DMS79 treated with DMSO at 0.1 percent for 48 hours (cell line): ENCODE measurements at regions not wholly inside any gene's neighbourhood (a gene's known extent, or its start where the extent isn't known, plus 50 kb on each side); places are given as distances from the start of the nearest gene placed in this dataset.

ENCODE experiments used
- DNase-seq: peaks from one replicate; lab custom pipeline; 2025; lab: John Stamatoyannopoulos, UW

DNA sequence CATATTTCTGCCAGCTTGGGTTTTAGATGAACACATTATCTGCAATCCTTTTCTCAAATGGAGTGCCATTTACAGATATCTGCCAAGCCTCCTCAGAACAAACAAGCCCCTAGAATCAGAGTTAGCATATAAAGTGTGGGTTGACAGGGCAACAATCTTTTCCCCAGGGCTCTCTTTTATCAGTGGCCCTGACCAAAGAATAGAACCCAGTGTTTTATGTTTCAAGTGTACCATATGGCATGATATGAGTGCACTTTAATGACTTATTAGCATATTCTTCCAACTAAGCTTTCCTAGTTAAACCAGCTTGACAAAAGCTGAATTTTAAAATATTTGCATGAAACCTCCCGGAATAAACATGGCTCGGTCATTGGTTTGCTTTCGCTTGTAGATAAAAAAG is 57.3 kb downstream of the EVX1 start:
- DNase-seq, result peak; percentile 45

DNA sequence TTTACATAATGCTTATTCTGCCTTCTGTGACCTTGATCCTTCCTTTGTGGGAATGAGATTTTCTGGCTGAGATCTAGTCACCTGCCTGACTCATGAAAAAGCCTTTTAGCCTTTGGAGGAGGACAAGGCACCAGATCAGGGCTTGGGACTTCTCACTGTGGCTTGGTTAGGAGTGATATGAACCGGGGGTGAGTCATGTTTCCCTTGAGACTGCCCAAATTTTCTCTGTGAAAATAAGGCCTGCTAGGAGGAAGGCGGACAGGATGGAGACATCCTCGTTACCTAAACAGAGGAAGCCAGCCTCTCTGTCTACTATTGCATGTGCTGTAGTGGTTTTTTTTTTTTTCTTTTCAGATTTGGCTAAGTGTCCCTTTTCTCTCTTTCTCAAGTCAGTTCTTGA is 57.8 kb downstream of the EVX1 start:
- no peak for DNase-seq

DNA sequence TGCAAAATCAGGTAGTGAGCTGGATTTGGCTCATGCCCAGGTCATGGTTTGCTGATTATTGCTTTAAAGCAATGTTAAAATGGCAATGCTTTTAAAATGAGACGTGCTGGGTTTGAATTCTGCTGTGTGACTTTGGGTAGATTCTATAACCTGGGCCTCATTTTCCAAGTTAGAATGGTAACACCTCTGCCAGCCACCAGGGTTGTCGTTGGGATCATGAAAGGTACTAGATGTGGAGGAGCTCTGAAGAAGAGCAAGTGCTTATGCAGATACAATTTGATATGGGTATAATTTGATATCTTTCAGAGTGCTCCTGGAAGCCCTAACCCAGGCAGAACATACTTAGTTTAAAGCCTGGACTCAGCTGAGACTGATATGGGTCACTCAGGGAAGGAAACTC is 60.0 kb downstream of the EVX1 start:
- peak; percentile 65 for DNase-seq

DNA sequence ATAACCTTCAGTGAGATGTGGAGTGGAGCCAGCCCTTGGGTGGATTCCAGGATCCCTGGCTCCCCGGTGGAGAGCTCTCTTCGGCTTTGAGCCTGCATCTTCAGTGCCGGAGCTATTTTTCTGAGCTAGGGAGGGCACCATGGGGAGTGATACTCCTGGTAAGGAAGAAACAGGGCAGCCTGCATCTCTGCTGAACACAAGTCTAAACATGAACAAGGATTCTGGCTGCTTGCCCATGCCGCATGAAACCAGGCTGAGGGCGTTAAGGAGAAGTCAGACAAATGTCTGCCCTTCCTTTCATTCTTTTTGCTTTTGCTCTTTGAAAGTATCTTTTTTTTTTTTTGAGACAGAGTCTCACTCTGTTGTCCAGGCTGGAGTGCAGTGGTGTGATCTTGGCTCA is 60.4 kb downstream of the EVX1 start:
- DNase-seq, result peak; percentile 86

DNA sequence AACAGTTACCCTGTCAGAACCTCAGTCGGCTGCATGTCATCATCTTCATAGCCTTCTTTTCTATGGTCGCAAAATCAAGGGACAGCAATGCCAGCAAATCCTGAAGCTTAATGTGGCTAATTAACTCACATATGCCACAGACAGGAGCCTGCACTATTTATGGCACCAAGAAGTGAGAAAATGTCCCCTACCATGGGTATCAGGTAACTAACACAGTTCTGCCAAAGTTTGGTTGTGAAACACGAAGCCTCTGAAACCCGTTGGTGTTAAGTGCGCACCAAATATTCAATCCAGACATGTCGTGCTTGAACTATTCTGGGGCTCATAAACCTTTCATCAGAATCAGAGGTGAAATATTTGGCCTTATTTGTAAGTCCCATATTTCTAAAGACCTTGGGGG is 63.3 kb downstream of the EVX1 start:
- DNase-seq, result no peak

DNA sequence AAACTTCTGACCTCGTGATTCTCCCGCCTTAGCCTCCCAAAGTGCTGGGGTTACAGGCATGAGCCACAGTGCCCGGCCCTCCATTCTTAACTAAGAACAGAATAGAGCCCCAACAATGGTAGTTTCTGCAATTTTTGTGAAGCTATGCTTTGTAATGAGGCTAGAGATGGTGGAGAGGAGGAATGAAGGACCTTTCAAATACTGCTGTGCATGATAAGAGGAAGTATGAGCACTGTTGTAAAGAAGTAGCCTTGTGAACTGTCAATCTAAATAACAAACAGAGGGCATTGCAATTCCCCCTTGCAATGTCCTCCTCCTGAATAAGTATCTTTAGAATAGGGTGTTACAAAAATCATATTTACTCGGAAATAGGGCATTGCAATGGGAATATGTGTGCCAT is 70.2 kb downstream of the EVX1 start:
- DNase-seq, result no peak

DNA sequence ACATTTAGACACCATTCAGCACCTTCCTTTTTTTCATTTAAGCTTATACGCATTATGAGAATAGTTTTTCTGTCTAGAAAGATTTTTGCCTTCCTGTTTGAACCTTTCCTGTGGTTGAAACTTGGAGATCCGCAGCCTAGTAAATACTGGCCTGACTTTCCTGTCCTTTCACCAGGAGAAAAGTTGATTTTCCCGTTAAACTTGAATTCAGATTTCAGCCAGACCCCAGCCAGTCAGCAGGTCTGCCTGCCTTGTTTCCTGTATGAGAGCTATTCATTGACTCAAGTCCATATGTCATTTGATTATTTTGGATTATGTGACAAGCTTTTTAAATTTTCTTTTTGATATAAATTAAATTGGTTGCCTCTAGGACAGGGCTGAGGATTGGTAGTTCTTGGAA is 71.5 kb downstream of the EVX1 start:
- DNase-seq, result no peak

DNA sequence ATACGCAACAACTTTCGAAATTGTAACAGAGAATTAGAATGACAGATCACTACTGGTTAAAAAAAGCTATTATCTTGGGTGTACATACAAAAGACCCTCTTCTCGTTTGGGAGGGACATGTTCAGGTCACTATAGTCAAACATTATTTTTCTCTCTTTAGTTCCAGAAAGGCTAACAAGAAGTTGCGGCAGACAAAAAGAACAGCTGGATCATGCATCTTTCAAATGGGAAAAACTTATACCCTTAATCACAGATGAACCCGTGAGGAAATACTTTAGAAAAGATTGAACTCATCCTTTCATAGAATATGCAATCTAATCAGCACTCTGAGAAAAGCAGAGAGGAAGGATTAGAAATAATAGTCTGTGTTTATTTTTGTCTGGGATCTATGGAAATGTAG is 72.5 kb downstream of the EVX1 start:
- no peak for DNase-seq

DNA sequence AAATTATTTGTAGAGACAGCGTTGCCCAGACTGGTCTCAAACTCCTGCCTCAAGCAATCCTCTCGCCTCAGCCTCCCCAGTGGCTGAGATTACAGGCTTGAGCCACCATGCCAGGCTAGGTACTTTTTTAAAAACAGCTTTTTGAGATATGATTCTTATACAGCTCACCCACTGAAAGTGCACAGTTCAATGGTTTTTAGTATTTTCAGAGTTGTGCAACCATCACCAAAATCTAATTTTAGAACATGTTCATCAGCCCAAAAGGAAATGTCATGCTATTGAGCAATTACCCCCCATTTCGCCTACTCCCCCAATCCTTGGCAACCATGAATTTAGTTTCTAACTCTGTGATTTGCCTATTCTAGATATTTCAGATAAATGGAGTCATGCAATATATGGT is 73.7 kb downstream of the EVX1 start:
- DNase-seq, result no peak

DNA sequence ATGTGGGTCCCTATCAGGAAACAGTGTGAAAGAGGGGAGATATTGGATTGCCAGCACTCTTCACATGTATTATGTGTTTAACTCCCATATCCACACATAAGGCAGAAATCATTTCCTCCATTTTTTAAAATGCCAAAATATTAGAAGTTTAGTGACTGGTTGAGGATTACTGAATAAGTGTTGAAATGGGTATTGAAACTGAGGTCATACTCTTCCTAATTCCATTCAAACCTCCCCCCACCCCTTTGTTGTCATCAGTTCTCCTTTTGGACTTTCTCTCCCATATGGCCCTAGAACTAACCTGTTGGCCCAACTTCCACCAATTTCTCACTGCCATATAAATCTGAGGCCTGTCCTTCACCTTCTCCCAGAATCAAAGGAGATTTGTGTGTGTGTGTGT is 81.6 kb downstream of the EVX1 start:
- DNase-seq, result no peak

DNA sequence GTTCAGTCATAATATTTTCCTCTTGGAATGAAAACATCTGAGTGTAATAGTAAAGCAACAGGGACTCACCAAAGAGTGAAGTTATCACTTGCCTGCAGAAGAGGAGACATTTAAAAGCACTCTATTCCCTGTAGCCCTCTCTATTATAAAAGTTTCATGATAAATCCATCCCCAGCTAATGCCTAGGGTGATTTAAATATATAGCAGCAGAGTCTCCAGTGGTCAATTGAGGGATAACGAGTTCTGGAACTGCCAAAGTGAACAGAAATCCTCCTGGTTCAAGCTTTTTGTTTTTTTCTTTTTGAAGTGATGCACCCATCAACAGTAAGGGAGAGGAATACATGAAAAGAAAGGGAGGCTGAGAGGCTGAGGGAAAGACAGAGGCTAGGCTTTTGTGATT is 87.3 kb downstream of the EVX1 start:
- no peak for DNase-seq

DNA sequence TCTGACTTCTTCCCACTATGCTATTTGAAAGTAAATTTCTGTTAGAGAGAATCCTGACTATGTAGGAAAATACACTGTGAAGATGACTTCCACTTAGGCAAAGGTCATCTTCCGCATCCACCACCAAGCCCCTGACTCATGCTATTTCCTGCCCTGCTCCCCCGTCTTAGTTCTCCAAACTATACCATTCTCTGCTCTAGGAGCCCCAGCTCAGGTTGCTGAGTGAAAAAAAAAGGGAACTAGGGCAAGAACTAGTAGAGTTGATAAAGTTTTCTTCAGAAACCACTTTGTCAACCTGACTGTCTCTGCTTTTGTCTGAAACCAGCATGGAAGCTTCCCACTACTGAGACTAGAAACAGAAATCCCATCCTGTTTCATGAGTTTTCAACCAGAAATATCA is 96.9 kb downstream of the EVX1 start:
- no peak for DNase-seq

DNA sequence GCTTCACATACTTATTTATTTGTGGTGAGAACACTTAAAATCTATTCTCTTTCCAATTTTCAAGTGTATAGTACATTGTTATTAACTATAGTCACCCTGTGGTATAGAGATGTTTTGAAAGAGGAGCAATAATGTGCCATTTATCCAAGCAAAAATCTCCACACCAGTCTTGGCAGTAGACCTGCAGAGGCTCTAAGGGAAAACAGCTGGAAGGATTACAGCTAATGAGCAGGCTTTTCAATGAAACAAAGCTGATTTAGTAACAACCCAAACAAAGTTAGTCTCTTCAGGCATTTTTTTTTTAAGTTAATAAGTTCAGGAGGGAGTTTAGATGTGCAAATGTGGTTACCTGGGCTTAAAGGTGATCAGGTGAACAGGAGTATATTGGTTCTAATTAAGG is 101.9 kb downstream of the EVX1 start:
- DNase-seq, result no peak

DNA sequence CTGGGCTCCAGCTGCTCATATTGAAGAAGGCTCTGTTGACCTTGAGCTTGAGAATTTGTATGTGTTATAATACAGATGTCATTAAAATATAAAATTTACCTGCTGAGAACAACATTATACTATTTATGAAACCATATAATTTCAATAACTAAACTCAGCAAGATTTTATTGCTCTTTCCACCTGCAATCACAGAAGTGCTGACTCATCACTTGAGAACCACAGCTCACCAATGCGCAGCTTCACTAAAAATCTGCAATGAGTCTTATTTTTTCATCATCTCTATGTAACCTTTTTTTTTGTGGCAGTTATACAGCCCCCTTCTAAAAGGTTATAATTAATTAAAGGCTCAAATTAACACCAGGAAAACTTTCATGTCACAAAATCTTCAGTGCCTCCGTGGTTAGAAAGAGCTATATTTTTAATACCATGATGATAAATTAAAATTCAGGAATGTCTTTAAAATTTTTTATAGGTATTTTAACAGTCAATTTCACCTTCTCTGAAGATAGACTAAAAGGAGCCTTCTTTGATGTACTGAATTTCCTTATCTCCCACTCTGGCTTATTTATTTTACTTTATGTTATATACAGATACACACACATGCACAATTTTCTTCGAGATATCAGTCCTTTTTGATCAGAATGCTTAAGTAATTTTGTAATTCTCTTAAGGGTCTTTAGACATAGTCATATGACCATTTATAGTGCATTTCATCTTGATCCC is 102.7 kb downstream of the EVX1 start:
- DNase-seq, result peak; percentile 25

DNA sequence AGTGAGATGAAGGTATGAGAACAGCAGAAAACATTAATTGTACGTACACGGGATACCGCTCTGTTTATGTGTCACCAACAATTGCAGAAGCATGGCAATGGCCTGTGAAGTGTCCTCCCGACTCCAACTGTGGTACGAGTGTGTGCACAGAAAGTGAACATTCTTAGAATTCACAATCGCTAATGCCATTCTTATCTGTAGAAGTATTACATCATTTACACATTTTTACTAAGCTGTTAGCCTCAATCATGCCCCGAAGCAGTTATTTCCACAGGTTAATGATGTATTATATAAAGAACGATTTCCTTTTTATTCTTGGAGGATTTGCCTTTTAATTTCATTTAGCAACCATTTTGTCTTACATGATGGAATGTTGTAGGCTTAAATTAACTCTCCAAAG is 103.4 kb downstream of the EVX1 start:
- no peak for DNase-seq

DNA sequence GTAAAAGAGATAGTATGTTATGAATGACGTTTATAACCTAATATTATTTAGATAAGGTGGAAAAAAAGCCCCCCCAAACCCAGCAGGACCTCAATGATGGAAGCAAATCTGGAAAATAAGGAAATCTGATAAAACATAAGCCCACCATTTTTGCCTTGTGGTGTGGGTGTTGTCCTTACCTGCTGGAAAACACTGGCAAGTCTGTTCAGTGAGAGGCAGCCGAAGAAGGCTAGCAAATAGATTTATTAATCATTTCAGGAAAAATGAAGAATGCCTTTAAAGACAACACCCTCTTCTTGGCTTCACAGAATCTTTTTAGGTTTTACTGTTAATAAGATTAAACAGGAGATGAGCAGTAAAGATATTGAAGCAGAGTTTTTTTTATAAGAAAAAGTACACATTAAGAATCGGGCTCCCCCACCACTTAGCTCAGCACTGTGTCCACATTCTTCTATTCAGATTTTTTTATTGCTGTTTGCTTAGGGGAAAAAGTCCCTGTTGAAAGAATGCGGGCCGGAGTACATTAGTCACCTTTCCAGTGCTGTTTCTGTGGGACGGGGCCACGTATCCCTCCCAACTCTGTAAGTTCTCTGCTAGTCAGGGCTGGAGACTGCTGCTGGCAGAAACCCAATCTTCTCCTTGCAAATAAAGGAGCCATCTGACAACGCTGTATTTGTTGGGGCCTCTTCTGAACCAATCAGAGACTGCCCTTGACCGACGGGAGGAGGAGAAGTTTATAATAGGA is 104.1 kb downstream of the EVX1 start:
- DNase-seq, result no peak

DNA sequence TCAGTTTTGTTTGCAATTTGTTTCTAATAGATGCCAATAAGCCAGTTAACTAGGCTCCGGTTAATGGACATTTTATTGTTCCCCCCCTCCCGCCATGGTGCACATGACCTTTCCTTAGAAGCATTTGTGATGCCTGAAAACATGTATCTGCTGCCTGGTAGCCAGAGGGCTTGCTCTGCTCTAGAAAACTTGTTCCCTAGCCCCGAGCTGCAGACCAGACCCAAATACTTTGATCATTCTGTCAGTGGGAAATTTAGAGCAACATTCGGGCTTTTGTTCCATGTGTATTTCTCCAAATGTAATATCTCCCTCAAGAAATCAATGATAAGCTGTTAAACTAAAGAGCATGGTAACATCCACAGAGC is 104.7 kb downstream of the EVX1 start:
- no peak for DNase-seq

DNA sequence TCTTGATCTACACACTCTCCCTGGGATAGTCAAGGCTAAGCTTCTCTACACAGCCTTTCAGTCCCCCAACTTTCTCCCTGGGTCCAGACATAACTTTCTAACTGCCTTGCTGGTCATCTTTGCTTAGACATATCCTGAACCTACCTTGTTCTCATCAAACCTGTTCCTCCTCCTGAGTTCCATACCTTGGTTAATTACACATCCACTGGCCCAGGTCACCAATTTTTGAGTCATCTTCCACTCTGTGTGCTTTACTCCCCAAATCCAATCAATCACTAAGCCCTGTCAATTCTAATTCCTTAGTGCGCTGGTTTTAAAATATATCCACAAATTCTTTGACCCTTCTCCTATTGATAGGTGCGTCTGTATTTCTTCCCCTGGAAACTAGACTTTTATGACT is 107.0 kb downstream of the EVX1 start:
- DNase-seq, result no peak

DNA sequence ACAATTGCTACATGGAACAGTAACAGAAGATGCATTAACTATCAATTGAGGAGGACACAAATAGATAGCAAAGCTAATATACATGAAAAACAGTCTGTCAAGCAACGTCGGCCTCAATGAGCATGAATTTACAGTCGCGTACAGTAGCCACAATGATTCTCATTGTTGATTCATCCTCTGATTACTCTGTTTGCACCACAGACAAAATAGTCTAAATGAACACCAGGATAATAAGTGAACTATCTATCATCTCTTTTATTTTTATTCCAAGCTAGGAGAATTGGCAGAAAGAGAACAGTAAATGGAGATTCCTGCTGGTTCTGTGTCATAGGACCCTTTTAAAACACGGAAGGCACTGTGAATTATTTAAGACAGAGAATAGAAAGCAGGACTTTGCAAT is 108.5 kb downstream of the EVX1 start:
- DNase-seq, result no peak

DNA sequence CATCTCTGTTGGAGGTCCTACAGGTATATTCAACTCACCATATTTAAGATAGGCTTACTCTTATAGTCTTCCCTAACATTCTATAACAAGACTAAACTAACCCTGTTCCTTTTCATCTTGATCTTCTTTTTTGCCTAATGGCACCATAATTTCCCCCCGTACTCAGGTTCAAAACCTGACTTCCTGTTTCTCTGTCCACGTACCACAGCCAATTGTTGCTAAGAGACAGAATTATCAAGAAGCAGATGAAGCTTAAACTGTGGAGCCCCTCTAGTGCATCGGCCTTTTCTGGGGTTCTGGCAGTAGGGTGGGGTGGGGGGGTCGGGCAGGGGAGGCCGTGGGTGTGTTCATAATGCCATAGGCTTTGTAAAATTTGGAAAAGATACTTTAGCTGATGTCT is 109.2 kb downstream of the EVX1 start:
- DNase-seq, result no peak

DNA sequence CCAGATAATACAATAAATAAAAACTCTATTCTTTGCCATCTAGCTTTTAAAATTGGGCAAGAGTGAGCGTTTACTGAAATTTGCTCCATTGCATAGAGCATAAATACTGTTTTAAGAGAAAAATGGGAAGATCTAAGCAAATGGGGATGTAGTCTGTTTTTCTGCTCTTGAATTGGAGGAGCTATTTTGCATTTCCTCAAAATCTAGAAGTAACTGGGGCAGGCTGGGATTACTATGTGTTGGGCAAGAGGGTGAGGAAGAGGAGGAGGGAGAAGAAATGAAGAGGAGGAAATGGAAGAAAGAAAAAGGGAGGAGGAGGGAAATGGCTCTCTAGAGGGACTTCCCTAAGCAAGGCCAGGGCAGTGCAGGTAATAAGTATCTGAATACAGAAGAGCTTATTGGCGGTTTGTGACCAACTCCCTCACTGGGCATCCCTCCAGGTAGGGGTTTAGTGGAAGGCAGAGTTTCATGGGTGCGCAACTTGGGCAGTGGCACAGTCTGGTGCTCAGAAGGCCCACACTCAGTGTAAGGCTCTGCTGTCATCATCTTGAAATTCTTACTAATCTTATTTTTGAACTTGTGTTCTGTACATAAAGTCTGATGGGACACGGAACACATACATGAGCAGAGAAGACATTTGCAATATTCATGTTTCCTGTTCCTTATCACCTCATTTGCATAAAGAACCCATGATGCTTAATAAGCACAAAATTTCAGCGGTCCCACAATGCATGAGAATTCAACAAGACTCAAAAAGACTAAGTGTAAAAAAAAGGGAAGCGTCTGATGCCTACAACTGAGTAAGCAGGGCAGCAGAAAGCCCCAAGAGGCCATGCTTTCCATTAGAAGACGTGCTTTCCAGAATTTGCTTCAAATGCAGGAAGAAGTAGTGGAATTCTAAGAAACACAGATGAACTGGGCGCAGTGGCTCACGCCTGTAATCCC is 116.9 kb downstream of the EVX1 start:
- no peak for DNase-seq

DNA sequence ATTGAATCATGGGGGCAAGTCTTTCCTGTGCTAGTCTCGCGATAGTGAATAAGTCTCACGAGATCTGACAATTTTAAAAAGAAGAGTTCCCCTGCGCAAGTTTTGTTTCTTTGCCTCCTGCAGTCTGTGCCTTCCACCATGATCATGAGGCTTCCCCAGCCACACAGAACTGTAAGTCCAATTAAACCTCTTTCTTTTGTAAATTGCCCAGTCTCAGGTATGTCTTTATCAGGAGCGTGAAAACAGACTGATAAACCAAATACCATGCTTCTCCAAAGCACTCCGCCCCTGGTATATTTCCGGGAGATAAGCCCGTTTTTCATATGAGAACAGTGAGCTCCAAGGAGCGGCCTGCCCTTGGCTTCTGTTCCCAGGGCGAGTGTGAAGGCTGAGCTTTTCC is 118.9 kb downstream of the EVX1 start:
- DNase-seq, result no peak

DNA sequence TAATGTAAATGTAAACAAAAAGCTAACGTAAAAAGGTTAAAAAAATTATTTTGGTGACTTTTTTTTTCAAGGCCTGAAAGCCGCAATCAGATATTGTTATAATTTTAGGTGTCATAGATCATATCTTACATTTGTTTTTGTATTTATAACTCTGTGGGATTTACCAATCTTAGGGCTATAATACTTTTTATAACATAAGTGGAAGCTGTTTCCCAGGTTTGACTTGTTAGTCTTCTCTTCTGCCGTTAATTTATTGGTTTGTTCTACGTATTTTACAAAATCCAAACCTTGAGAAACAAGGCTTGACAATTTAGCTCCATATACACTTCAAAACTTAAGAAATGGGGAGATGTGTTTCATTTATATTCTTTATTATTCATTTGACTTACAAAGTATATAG is 119.4 kb downstream of the EVX1 start:
- no peak for DNase-seq
